HCT116 (cell line): ENCODE measurements at regions not wholly inside any gene's neighbourhood (a gene's known extent, or its start where the extent isn't known, plus 50 kb on each side); places are given as distances from the start of the nearest gene placed in this dataset.

Source experiments
- ATAC-seq: fragments of 200-7000 bp; cut with Tn5 transposase; 2 replicates; pipeline ENCODE4 v1.9.1; 2020; ENCODE audit warnings: mild to moderate bottlenecking, moderate library complexity
- BruUV-seq: library from RNA; stranded (reverse); fragments of 400-500 nt; replicated peaks from 2 replicates; lab custom pipeline; 2021; lab: Mats Ljungman, UMichigan
- CTCF ChIA-PET: fragments of 300-600 bp; sonication (Branson Sonifier 250); formaldehyde crosslinking; loops from one replicate; lab custom pipeline; 2021; ENCODE audit warnings: antibody characterized with exemption; lab: Charles Lee
- POLR2A ChIA-PET: fragments of 300-600, 350-600 bp; sonication (Branson Sonifier 250); formaldehyde crosslinking; loops from one replicate; lab custom pipeline; 2021; ENCODE audit warnings: antibody characterized with exemption; lab: Charles Lee
- RAD21 ChIA-PET, 2 experiments: fragments of 300-600 bp; sonication (Branson Sonifier 250); formaldehyde crosslinking; loops; one replicate each; lab custom pipeline; 2023; ENCODE audit warnings: low total read pairs in 2 of 2; ENCODE audit not compliant: uncharacterized antibody in 2 of 2, unreplicated experiment in 2 of 2, low non-redundant PET in 1 of 2; lab: Charles Lee
- DNase-seq: peaks from one replicate; pipeline ENCODE4 v3.0.0-alpha.2; 2010; ENCODE audit warnings: low read depth, low spot score
- H2AFZ ChIP-seq: fragments of 200-600 bp; shearing (Covaris generic), sonication (generic); 2 replicates; pipeline ENCODE4 v1.6.1; 2017; ENCODE audit warnings: low read depth, mixed run types, mixed read lengths, antibody characterized with exemption, low read length; ENCODE audit not compliant: poor library complexity, severe bottlenecking
- H3K27ac ChIP-seq: 2 replicates; pipeline ENCODE4 v1.5.1; 2012; ENCODE audit warnings: low read depth, low read length
- H3K27me3 ChIP-seq: fragments of 200-600 bp; sonication (generic); 2 replicates; pipeline ENCODE4 v1.6.1; 2016; ENCODE audit warnings: mixed run types, low read length, mixed read lengths; ENCODE audit not compliant: insufficient read depth
- H3K36me3 ChIP-seq, 2 experiments: fragments of 200-500 bp in 1 of 2; fragments of 200-600 bp in 1 of 2; sonication (Bioruptor generic) in 1 of 2; sonication (generic) in 1 of 2; 2 replicates each; pipeline versions ENCODE4 v1.5.1 to v1.6.1; 2014 to 2016; ENCODE audit warnings: low read length in 2 of 2, inconsistent platforms in 1 of 2, mixed read lengths in 1 of 2, mixed run types in 1 of 2; ENCODE audit not compliant: insufficient read depth in 2 of 2, control insufficient read depth in 1 of 2
- H3K4me1 ChIP-seq, 2 experiments: fragments of 200-600 bp in 1 of 2; sonication (generic) in 1 of 2; 2 replicates each; pipeline versions ENCODE4 v1.5.1 to v1.6.1; 2012 to 2017; ENCODE audit warnings: low read length in 2 of 2, inconsistent platforms in 1 of 2, mild to moderate bottlenecking in 1 of 2, mixed read lengths in 1 of 2, mixed run types in 1 of 2, moderate library complexity in 1 of 2; ENCODE audit not compliant: insufficient read depth in 2 of 2, control insufficient read depth in 1 of 2
- H3K4me2 ChIP-seq: fragments of 200-600 bp; sonication (generic); 2 replicates; pipeline ENCODE4 v1.6.1; 2017; ENCODE audit warnings: mixed run types, low read length, mixed read lengths
- H3K4me3 ChIP-seq, 2 experiments: fragments of 200-600 bp in 1 of 2; sonication (generic) in 1 of 2; replicated peaks in 1 of 2; 2 replicates each; pipeline ENCODE4 v1.5.1; 2011 to 2016; ENCODE audit warnings: low read length in 2 of 2, control low read depth in 1 of 2, low read depth in 1 of 2, mild to moderate bottlenecking in 1 of 2, mixed read lengths in 1 of 2, mixed run types in 1 of 2
- H3K79me2 ChIP-seq: fragments of 200-600 bp; sonication (generic); 2 replicates; pipeline ENCODE4 v1.6.1; 2017; ENCODE audit warnings: mild to moderate bottlenecking, mixed run types, low read length, moderate library complexity, mixed read lengths; ENCODE audit not compliant: insufficient read depth
- H3K9ac ChIP-seq: fragments of 200-600 bp; sonication (generic); 2 replicates; pipeline ENCODE4 v1.6.1; 2016; ENCODE audit warnings: low read length, mixed read lengths
- H3K9me2 ChIP-seq: fragments of 200-600 bp; sonication (generic), shearing (Covaris generic); 2 replicates; pipeline ENCODE4 v1.6.1; 2017; ENCODE audit warnings: mixed run types, mild to moderate bottlenecking, moderate library complexity; ENCODE audit not compliant: insufficient read depth
- H3K9me3 ChIP-seq, 2 experiments: fragments of 200-500 bp in 1 of 2; fragments of 200-600 bp in 1 of 2; sonication (Bioruptor generic) in 1 of 2; sonication (generic) in 1 of 2; 2 replicates each; pipeline ENCODE4 v1.6.1; 2014 to 2017; ENCODE audit warnings: low read length in 2 of 2, mixed read lengths in 2 of 2, inconsistent platforms in 1 of 2, low read depth in 1 of 2, mild to moderate bottlenecking in 1 of 2, mixed run types in 1 of 2, moderate library complexity in 1 of 2; ENCODE audit not compliant: control insufficient read depth in 1 of 2, insufficient read depth in 1 of 2
- H4K20me1 ChIP-seq: fragments of 200-600 bp; sonication (generic), shearing (Covaris generic); 2 replicates; pipeline ENCODE4 v1.6.1; 2017; ENCODE audit warnings: mixed run types, mild to moderate bottlenecking, moderate library complexity; ENCODE audit not compliant: insufficient read depth
- ATF3 ChIP-seq: IDR thresholded peaks from 2 replicates; pipeline ENCODE4 v1.6.1; 2012
- CTCF ChIP-seq, 3 experiments: fragments of 200-600 bp in 1 of 3; sonication (generic) in 1 of 3; IDR thresholded peaks in 2 of 3; conservative IDR thresholded peaks in 1 of 3; 2 replicates each; pipeline ENCODE4 v1.5.1; 2012 to 2017; ENCODE audit warnings: low read depth in 2 of 3, low read length in 2 of 3, antibody characterized with exemption in 1 of 3, borderline replicate concordance in 1 of 3, control low read depth in 1 of 3, mild to moderate bottlenecking in 1 of 3, mixed read lengths in 1 of 3, mixed run types in 1 of 3, moderate library complexity in 1 of 3; ENCODE audit not compliant: insufficient read depth in 1 of 3
- ELF1 ChIP-seq: IDR thresholded peaks from 2 replicates; pipeline ENCODE4 v1.6.1; 2012; ENCODE audit warnings: low read depth, borderline replicate concordance
- EZH2 ChIP-seq: fragments of 200-600 bp; sonication (generic); IDR thresholded peaks from 2 replicates; pipeline ENCODE4 v1.6.1; 2017; ENCODE audit warnings: antibody characterized with exemption, mixed run types
- FOSL1 ChIP-seq: IDR thresholded peaks from 2 replicates; pipeline ENCODE4 v1.6.1; 2012; ENCODE audit warnings: low read depth
- JUND ChIP-seq: IDR thresholded peaks from 2 replicates; pipeline ENCODE4 v1.6.1; 2012
- MAX ChIP-seq: IDR thresholded peaks from 2 replicates; pipeline ENCODE4 v1.6.1; 2012
- POLR2AphosphoS5 ChIP-seq: IDR thresholded peaks from 2 replicates; pipeline ENCODE4 v1.6.1; 2011; ENCODE audit warnings: mild to moderate bottlenecking, low read depth, low read length, moderate library complexity
- YY1 ChIP-seq: IDR thresholded peaks from 2 replicates; pipeline ENCODE4 v1.6.1; 2011; ENCODE audit warnings: low read length, low read depth, moderate library complexity, mild to moderate bottlenecking; ENCODE audit not compliant: insufficient replicate concordance; ENCODE audit errors: extremely low read depth
- ZBTB33 ChIP-seq: IDR thresholded peaks from 2 replicates; pipeline ENCODE4 v1.6.1; 2011; ENCODE audit warnings: mild to moderate bottlenecking, low read length, moderate library complexity; ENCODE audit not compliant: insufficient replicate concordance; ENCODE audit errors: extremely low read depth
- ZFX ChIP-seq: fragments of 450-650 bp; IDR thresholded peaks from 2 replicates; pipeline ENCODE4 v1.6.1; 2017
- ZNF274 ChIP-seq: fragments of 200-500 bp; sonication (Bioruptor generic); IDR thresholded peaks from 2 replicates; pipeline ENCODE4 v1.6.1; 2014; ENCODE audit warnings: mild to moderate bottlenecking, low read depth, low read length, inconsistent platforms
- intact Hi-C: fragments of 100-400 bp; cut with micrococcal nuclease; formaldehyde crosslinking; loops from 2 replicates; pipeline ENCODE4 v1.10.0; 2022

GRCh38 chr21:37967036-37967435, 50.8 kb upstream of the KCNJ6 start:
- Histone ChIP-seq H3K79me2 (no peaks in the 10 kb centered on the region), H3K27ac (no peak overlapping the region), H3K27me3 (no peaks in the 10 kb centered on the region), H3K9ac (no peak overlapping the region), H2AFZ (no peak overlapping the region), H3K4me2 (no peak overlapping the region), H3K4me3 (no peak overlapping the region), H3K9me2 (no peaks in the 10 kb centered on the region), H3K4me1 (no peaks in the 10 kb centered on the region), H3K36me3 (no peaks in the 10 kb centered on the region), H3K9me3 (peaks cover 0 to 11% of the 10 kb centered on the region in 2 experiments; a peak in 1 of 4 replicates), H4K20me1 (no peaks in the 10 kb centered on the region)
- CTCF ChIA-PET: no interaction called here
- intact Hi-C loops: no loop called here
- no TSS peak for BruUV-seq
- RAD21 ChIA-PET: no interaction called here
- ATAC-seq (no peak), DNase-seq (no peak)
- POLR2A ChIA-PET: no interaction called here
- TF ChIP-seq ATF3: no peak
- TF ChIP-seq ZBTB33: no peak
- no peak for TF ChIP-seq EZH2
- TF ChIP-seq ELF1: no peak

- Histone ChIP-seq H3K79me2 (no peaks in the 10 kb centered on the region), H3K9ac (no peak overlapping the region), H4K20me1 (no peaks in the 10 kb centered on the region), H3K9me2 (no peaks in the 10 kb centered on the region)
- no peak for DNase-seq
- TF ChIP-seq FOSL1: no peak
- TF ChIP-seq MAX: no peak
- no peak for TF ChIP-seq CTCF (IDR thresholded peaks at IDR 0.05 in 2 of 3, conservative IDR thresholded peaks at IDR 0.05 in 1 of 3; ENCODE audit: borderline replicate concordance in 1 of 3, insufficient read depth in 1 of 3, low read depth in 2 of 3, low read length in 2 of 3)
- TF ChIP-seq POLR2AphosphoS5: no peak
- TF ChIP-seq EZH2: no peak
- TF ChIP-seq ZNF274: no peak
- no peak for TF ChIP-seq ELF1
- no peak for TF ChIP-seq ZFX
- no peak for TF ChIP-seq YY1
- no peak for TF ChIP-seq JUND
- TF ChIP-seq, all 23 proteins: peak for 0
- no peak for ATAC-seq
- Histone ChIP-seq H3K27me3 (no peaks in the 10 kb centered on the region), H3K9me3 (peaks cover 0 to 13% of the 10 kb centered on the region in 2 experiments; a peak in 1 of 4 replicates), H3K4me1 (no peaks in the 10 kb centered on the region), H3K4me2 (no peak overlapping the region), H2AFZ (no peak overlapping the region), H3K36me3 (no peaks in the 10 kb centered on the region), H3K27ac (no peak overlapping the region), H3K4me3 (no peak overlapping the region)
- intact Hi-C loops: no loop called here
- ChIA-PET POLR2A (no interaction called here), RAD21 (no interaction called here), CTCF (no interaction called here)
- BruUV-seq: no TSS peak
Observed at GRCh38 chr21:37968744-37969143, 52.5 kb upstream of the KCNJ6 start.
